Hematopoietic multipotent progenitor cell treated with erythropoietin and hydrocortisone succinate and interleukin-3 and kit ligand, for 6 days (in vitro differentiated cells): ENCODE measurements at regions not wholly inside any gene's neighbourhood (a gene's known extent, or its start where the extent isn't known, plus 50 kb on each side); places are given as distances from the start of the nearest gene placed in this dataset.
A peak's percentile ranks its signal among the peaks of the same experiment; 100 is the strongest.

Experiments
- DNase-seq: peaks from one replicate; pipeline ENCODE4 v3.0.0-alpha.2; 2015

- DNase-seq = no peak
Measured at GRCh38 chr13:91181892-91182291, 165.6 kb upstream of the MIR17HG start.

DNA sequence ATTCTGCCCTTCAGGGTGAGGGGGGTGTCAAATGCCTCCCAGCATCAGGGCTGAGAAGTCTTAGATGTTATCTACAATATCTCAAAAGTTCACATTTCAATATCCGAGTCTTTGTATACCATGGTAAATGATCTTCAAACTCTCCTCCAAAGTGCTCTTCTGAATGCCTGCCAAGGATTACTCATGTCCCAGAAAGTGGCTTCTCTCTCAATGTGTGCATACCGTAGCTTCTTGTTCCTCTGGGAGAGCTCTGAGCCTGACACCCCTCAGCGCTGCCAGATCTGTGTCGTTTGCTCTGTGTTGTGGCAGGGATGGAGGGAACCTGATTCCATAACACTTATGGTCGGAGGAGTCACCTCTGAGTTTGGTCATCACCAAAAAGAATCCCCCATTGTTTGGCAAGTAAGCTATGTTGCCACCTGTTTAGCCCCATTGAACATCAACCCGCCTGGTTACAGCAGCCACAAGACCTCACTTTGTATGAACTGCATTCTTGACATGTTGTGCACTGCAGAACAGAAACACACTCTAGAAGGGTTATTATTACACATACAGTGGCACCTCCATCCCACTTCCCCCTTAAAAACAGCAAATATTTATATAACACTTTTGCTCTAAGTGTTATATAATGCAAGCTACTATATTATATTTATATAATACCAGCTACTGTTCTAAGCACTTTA, 163.1 kb upstream of the MIR17HG start:
- no peak for DNase-seq

- DNase-seq = peak; percentile 64
Measured at GRCh38 chr13:91185294-91185863, 162.1 kb upstream of the MIR17HG start.

DNA sequence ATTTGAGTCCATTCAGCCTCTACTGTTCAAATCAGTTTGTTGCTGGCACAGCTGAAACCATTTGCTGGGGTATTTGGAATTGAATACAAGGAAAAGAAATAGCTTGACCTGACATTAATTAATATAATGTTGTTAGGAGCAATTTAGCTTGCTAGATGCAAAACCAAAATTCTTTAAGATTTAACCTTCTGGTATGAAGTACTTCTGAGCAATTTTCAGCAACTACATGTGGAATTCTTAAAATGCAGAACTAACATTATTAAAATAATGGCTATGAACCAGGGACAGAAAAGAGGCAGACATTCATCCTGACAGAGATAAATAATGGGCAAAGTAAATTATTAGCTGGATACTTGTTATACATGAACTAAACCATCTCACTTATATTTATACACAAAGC, 160.0 kb upstream of the MIR17HG start:
- DNase-seq = no peak

DNA sequence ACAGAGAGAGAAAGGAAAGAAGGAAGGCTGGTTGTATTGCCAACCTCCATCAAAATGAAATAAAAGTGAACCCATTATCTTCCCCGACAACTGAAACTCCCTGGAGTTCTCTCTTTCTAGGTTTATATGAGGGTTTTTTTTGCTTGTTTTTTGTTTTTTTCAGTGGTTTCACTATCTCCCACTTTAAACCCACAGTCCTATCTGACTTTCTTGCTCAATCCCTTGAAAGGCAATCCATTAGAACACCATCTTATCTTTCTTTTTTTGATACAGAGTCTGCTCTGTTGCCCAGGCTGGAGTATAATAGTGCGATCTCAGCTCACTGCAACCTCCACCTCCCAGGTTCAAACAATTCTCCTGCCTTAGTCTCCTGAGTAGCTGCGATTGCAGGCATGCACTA, 158.0 kb upstream of the MIR17HG start:
- peak; percentile 20 for DNase-seq

DNA sequence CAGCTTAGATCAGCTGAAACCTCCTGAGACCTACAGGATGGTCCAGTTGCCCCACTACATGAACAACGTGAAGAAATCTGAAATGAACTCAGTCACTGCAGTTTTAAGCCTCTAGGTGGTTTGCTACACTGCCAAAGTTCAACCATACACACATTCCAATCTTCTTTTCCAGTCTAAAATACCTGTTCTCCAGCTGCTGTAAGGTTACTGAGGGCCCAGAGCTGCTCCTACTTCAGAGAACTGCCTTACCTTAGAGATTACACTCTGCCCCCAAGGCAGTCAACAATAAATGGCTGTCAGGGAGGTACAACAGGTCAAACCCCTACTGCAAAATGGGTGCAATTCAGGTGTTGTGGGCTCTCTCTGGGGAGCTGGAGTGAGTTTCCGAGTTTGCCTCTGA, 154.1 kb upstream of the MIR17HG start:
- DNase-seq = no peak

- no peak for DNase-seq
Measured at GRCh38 chr13:91195789-91196188, 151.7 kb upstream of the MIR17HG start.

DNA sequence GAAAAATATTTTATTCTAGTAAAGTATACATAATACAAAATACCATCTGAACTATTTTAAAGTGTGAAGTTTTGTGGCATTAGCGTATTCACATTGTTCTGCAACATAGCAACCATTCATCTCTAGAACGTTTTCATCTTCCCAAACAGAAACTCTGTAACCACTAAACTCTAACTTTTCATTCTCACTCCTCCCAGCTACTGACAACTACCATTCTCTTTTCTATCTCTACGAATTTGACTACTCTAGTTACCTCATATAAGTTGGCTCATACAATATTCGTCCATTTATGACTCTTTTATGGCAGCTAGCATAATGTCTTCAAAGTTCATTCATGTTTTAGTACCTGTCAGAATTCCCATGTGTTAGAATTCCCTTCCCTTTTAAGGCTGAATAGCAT, 150.5 kb upstream of the MIR17HG start:
- no peak for DNase-seq

DNA sequence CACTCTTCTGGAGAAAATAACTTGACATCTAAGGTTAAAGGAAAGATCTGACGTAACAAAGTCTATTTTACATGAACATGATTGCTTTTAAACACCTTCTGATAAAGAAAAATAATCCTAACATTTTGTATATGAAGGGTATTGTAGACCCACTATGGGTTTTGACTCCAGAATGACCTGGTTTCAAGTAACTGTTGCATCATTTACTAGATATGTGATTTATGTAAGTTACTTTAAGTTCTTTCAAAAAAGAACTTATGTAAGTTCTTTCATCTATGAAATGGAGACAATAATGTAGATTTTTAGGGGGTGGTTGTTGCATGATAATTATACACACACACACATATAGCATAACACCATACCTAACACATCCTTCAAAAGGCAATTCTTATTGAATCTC, 147.6 kb upstream of the MIR17HG start:
- no peak for DNase-seq

DNA sequence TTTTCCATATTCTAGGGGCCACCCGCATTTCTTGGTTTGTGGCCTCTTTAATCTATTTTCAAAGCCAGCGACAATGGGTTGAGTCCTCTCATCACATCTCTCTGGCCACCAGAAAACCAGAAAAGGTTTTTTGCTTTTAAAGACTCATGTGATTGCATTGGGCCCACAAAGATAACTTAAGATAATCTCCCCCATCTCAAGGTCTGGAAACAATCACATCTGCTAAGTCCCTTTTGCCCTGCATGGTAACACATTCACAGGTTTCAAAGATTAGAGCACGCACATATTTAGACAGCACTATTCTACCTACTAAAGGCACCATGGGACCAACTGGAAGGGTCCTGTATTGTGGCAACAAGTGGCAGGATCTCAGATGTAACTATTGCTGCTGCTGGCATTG, 147.0 kb upstream of the MIR17HG start:
- DNase-seq = no peak

DNA sequence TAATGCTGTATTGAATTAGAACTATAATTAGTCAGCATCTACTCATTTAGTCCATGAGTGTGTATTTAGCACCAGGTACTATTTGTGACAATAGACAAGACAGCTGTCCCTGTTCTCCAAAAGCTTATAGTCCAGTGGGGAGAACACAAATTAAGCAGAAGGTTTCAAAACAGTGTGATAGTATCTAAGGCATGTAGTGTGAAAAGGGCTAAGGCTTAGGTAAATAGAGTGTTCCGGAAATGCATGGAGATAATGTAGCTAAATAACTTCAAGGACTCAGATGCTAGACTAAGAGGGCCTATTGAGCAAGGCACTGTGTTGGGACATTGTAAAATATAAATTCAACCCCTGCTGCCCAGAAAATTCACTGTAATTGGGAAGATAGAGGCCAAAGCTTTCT, 144.1 kb upstream of the MIR17HG start:
- no peak for DNase-seq

- DNase-seq = no peak
Measured at GRCh38 chr13:91207261-91207660, 140.2 kb upstream of the MIR17HG start.

DNA sequence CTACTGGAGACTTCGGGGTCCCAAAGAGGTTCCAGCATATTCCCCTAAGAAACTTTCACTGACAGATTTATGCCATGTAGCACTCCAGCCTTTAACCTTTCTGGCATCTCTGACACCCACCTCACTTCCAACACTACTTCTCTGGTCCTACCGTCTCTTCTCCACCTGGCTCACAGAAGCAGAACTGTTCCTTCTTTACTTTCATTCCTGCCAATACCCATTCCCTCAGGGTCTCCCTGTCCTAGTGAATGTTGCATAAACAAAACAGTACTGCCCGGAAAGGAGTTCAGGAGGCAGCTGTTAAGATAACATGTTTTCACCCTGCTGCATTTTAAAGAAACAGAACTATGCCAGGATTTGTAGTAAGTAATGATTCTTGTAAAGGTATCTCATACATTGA, 136.0 kb upstream of the MIR17HG start:
- DNase-seq = no peak

DNA sequence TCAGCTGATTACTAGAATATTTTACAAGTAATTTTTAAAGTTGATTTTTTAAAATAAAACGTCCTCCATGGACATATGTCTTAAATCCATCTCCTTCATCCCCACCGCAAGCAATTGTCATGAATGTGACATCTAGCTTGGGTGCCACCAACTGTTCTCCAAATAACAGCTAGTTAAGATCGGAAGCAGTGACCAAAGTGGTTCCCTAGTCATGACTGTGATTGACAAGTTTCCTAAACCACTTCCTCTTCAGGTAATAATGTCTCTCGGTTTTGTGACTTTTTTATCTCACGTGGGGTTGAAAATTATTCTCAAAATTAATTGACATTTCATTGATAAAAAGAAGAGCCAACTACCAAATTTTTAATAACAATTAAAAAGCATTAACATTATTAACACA, 135.3 kb upstream of the MIR17HG start:
- DNase-seq = peak; percentile 21

DNA sequence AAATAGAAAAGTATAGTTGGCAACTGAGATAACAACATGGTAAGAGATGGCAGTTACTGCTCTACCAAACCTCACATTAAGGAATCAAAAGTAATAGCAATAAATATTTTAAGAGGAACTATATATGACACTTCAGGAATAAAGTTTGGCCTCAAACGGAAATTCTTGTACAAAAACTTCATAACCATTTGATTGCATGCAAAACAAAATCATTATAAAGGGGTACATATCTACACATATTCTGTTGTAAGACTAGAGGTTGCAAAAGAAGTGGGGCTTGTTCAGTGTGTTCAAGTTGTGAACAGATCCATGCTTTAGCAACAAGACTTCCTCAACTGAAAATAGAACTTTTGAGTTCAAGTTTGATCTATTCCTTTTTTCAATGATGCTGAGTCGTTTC, 133.5 kb upstream of the MIR17HG start:
- peak; percentile 35 for DNase-seq

- no peak for DNase-seq
Measured at GRCh38 chr13:91216928-91217700, 130.4 kb upstream of the MIR17HG start.

GRCh38 chr13:91219201-91219600, 128.3 kb upstream of the MIR17HG start:
- DNase-seq = no peak

DNA sequence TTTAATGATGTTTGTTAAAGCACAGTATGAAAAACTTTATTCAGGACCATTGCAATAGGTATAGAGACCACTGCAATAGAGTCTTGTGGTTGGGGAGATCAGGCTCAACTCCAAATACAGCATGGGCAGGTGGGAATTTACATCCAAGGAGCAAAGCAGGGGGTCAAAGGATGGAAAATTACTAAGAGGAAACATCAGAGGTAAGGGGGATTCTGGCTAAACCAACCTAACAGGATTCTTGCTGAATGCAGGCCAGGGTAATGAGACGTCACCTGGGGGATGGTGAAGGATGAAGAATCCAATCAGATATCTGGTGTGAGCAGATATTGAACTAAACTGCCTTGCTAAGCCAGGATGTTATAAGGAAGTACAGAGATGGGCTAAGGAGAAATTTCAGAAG, 126.6 kb upstream of the MIR17HG start:
- DNase-seq = no peak

- no peak for DNase-seq
Measured at GRCh38 chr13:91228108-91228507, 119.4 kb upstream of the MIR17HG start.

- no peak for DNase-seq
Measured at GRCh38 chr13:91228940-91229339, 118.5 kb upstream of the MIR17HG start.

DNA sequence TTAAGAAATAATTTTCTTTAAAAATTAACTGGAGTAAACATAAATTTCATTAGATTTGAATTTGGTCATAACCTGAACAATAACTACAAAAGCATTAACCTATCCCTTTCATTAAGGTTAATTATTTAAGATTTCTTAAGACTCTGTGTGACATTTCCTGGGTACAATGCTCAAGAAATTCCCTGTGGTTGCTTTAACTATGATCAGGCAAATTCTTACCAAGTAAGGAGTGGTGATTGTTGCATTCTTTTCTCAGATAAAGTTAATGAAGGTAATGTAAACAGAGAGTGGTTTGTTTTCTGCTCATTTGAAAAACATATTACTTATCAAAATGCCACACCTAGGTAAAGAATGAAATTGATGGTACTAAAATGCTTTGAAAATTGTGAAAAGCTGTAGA, 114.8 kb upstream of the MIR17HG start:
- DNase-seq = no peak

DNA sequence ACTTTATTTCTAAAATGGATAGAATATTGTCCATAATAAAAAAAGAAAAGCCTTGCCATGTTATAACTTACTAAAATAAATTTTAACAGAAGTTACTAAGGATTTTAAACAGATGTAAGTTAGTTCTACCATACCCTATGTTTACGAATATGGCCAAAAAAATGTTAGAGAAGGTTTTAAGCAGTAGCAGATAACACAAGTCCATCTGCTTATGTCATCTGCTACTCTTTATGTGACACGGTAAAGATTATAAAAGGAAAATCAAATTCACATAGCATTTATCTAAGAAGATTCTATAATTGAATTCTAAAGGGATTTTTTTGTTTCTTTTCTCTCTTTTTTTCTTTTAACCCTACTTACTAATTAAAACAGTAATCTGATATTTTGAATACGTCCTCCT, 114.2 kb upstream of the MIR17HG start:
- DNase-seq = no peak

DNA sequence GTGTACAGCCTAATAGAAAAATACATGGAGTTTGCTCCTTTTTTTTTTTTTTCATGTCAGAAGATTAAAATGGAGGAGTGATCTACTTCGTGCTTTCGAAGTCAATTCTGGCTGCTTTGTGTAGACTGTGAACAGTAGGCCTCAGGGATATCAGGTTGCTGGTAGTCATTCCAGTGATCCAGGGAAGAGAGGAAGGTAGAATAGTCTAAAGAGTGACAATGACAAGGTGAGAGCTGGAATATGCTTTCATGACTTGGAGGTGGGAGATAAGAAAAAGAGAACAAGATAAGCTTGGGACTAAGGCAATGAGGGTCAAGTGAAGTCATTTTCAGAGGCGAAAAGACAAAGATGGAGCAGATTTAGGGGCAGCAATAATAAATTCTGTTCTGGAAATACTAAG, 111.3 kb upstream of the MIR17HG start:
- DNase-seq = no peak

DNA sequence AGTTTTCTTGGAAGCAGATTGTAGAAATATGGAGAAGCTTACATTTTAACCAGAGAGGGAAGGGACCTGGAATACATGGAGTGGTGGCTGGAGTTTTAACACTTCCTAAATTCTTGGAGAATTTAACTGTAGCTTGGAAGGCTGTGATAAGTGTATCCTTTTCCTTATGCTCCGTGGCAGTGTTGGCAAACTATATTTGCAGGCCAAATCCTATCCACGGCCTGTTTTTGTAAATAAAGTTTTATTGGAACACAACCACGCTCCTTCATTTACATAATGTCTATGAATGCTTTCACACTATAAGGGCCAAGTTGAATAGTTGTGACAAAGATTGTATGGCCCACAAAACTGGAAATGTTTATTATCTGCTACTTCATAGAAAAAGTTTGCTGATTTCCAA, 110.6 kb upstream of the MIR17HG start:
- no peak for DNase-seq

GRCh38 chr13:91238036-91238435, 109.5 kb upstream of the MIR17HG start:
- no peak for DNase-seq
